K562 (cell line): ENCODE measurements at regions not wholly inside any gene's neighbourhood (a gene's known extent, or its start where the extent isn't known, plus 50 kb on each side); places are given as distances from the start of the nearest gene placed in this dataset.

Experiments used
- EHMT2 ChIP-seq: fragments of 450-650 bp; IDR thresholded peaks from 2 replicates; pipeline ENCODE4 v1.6.1; 2018; ENCODE audit warnings: antibody characterized with exemption
- GATAD2B ChIP-seq: fragments of 450-650 bp; IDR thresholded peaks from 2 replicates; pipeline ENCODE4 v1.6.1; 2017; ENCODE audit warnings: mild to moderate bottlenecking, borderline replicate concordance
- HNRNPK ChIP-seq: fragments of 200-400 bp; formaldehyde crosslinking; IDR thresholded peaks from one replicate; pipeline ENCODE4 v1.6.1; 2018; ENCODE audit warnings: mild to moderate bottlenecking, low read depth, low read length; ENCODE audit not compliant: poor library complexity, severe bottlenecking
- JUNB ChIP-seq: fragments of 450-650 bp; formaldehyde crosslinking; conservative IDR thresholded peaks from 2 replicates; pipeline ENCODE4 v1.4.0; 2020; ENCODE audit warnings: mild to moderate bottlenecking
- KAT7 ChIP-seq: sonication (generic); formaldehyde crosslinking; IDR thresholded peaks from 2 replicates; pipeline ENCODE4 v1.8.0; 2022; ENCODE audit warnings: missing genetic modification reagents, mild to moderate bottlenecking, borderline replicate concordance
- POLR2AphosphoS5 ChIP-seq: IDR thresholded peaks from 2 replicates; pipeline ENCODE4 v1.6.1; 2011; ENCODE audit warnings: mild to moderate bottlenecking, low read depth, low read length, moderate library complexity; ENCODE audit not compliant: control insufficient read depth, insufficient read depth
- ZFP36 ChIP-seq: fragments of 150-350 bp; IDR thresholded peaks from 2 replicates; pipeline ENCODE4 v1.6.1; 2018; ENCODE audit warnings: low read length, low read depth; ENCODE audit not compliant: partially characterized antibody
- ZNF274 ChIP-seq: IDR thresholded peaks from 2 replicates; pipeline ENCODE4 v1.6.1; 2011; ENCODE audit warnings: low read depth, mild to moderate bottlenecking, low read length, moderate library complexity, borderline replicate concordance
- TF ChIP-seq, protein P1 (sequence below), 2 experiments: fragments of 450-650 bp; formaldehyde crosslinking in 1 of 2; IDR thresholded peaks; 2 replicates each; pipeline versions ENCODE4 v1.4.0 to v1.6.1; 2014 to 2020; ENCODE audit warnings: mild to moderate bottlenecking in 2 of 2, borderline replicate concordance in 1 of 2, low read depth in 1 of 2
- TF ChIP-seq, protein P2 (sequence below): sonication (generic); formaldehyde crosslinking; IDR thresholded peaks from 2 replicates; pipeline ENCODE4 v1.8.1; 2022; ENCODE audit warnings: missing genetic modification reagents
- TF ChIP-seq, protein P3 (sequence below): fragments of 450-650 bp; formaldehyde crosslinking; IDR thresholded peaks from 2 replicates; pipeline ENCODE4 v1.4.0; 2022; ENCODE audit warnings: missing genetic modification characterization
- TF ChIP-seq, protein P4 (sequence below): sonication (generic); formaldehyde crosslinking; IDR thresholded peaks from 2 replicates; pipeline ENCODE4 v1.5.0; 2020; ENCODE audit warnings: missing genetic modification reagents
- TF ChIP-seq, protein P5 (sequence below), 3 experiments: IDR thresholded peaks in 2 of 3; conservative IDR thresholded peaks in 1 of 3; 2 replicates each; pipeline ENCODE4 v1.5.1; 2011 to 2012; ENCODE audit warnings: low read length in 3 of 3, mild to moderate bottlenecking in 3 of 3, control low read depth in 2 of 3, improper control_type of control experiment in 1 of 3, inconsistent platforms in 1 of 3, low read depth in 1 of 3, mixed read lengths in 1 of 3, moderate library complexity in 1 of 3; ENCODE audit not compliant: insufficient read depth in 2 of 3

DNA sequence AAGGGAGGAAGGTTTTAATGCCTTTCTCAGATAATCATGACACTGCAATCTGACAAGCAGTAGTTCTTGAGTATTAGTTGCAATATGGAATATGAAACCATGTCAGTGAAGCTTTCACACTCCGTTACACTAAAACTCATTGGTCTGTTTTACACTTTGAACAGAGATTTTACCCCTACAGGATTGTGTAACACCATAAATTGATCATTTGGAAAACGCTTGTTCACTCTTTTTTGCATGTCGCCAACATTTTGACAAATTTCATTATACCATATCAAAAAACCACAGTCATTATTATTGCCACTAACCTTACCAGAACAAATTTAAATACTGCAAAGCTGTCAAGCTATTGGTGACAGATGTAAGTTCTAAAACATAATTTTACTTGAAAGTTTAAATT is 404.8 kb upstream of the THBS1 start:
- TF ChIP-seq ZNF274 (no peak), POLR2AphosphoS5 (no peak), EHMT2 (no peak), KAT7 (no peak), GATAD2B (no peak), HNRNPK (no peak), JUNB (CRISPR knock-in tag) (no peak), ZFP36 (no peak)
- TF ChIP-seq, protein P1, sequence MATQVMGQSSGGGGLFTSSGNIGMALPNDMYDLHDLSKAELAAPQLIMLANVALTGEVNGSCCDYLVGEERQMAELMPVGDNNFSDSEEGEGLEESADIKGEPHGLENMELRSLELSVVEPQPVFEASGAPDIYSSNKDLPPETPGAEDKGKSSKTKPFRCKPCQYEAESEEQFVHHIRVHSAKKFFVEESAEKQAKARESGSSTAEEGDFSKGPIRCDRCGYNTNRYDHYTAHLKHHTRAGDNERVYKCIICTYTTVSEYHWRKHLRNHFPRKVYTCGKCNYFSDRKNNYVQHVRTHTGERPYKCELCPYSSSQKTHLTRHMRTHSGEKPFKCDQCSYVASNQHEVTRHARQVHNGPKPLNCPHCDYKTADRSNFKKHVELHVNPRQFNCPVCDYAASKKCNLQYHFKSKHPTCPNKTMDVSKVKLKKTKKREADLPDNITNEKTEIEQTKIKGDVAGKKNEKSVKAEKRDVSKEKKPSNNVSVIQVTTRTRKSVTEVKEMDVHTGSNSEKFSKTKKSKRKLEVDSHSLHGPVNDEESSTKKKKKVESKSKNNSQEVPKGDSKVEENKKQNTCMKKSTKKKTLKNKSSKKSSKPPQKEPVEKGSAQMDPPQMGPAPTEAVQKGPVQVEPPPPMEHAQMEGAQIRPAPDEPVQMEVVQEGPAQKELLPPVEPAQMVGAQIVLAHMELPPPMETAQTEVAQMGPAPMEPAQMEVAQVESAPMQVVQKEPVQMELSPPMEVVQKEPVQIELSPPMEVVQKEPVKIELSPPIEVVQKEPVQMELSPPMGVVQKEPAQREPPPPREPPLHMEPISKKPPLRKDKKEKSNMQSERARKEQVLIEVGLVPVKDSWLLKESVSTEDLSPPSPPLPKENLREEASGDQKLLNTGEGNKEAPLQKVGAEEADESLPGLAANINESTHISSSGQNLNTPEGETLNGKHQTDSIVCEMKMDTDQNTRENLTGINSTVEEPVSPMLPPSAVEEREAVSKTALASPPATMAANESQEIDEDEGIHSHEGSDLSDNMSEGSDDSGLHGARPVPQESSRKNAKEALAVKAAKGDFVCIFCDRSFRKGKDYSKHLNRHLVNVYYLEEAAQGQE (IDR thresholded peaks at IDR 0.05; ENCODE audit: borderline replicate concordance), result no peak
- TF ChIP-seq, protein P1 (CRISPR knock-in tag; IDR thresholded peaks at IDR 0.05; ENCODE audit: low read depth), result no peak
- TF ChIP-seq, protein P2, sequence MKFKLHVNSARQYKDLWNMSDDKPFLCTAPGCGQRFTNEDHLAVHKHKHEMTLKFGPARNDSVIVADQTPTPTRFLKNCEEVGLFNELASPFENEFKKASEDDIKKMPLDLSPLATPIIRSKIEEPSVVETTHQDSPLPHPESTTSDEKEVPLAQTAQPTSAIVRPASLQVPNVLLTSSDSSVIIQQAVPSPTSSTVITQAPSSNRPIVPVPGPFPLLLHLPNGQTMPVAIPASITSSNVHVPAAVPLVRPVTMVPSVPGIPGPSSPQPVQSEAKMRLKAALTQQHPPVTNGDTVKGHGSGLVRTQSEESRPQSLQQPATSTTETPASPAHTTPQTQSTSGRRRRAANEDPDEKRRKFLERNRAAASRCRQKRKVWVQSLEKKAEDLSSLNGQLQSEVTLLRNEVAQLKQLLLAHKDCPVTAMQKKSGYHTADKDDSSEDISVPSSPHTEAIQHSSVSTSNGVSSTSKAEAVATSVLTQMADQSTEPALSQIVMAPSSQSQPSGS (CRISPR knock-in tag), result no peak
- TF ChIP-seq, protein P3, sequence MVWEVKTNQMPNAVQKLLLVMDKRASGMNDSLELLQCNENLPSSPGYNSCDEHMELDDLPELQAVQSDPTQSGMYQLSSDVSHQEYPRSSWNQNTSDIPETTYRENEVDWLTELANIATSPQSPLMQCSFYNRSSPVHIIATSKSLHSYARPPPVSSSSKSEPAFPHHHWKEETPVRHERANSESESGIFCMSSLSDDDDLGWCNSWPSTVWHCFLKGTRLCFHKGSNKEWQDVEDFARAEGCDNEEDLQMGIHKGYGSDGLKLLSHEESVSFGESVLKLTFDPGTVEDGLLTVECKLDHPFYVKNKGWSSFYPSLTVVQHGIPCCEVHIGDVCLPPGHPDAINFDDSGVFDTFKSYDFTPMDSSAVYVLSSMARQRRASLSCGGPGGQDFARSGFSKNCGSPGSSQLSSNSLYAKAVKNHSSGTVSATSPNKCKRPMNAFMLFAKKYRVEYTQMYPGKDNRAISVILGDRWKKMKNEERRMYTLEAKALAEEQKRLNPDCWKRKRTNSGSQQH (CRISPR knock-in tag), result no peak
- TF ChIP-seq, protein P4, sequence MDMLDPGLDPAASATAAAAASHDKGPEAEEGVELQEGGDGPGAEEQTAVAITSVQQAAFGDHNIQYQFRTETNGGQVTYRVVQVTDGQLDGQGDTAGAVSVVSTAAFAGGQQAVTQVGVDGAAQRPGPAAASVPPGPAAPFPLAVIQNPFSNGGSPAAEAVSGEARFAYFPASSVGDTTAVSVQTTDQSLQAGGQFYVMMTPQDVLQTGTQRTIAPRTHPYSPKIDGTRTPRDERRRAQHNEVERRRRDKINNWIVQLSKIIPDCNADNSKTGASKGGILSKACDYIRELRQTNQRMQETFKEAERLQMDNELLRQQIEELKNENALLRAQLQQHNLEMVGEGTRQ (CRISPR knock-in tag), result no peak
- TF ChIP-seq, protein P5, sequence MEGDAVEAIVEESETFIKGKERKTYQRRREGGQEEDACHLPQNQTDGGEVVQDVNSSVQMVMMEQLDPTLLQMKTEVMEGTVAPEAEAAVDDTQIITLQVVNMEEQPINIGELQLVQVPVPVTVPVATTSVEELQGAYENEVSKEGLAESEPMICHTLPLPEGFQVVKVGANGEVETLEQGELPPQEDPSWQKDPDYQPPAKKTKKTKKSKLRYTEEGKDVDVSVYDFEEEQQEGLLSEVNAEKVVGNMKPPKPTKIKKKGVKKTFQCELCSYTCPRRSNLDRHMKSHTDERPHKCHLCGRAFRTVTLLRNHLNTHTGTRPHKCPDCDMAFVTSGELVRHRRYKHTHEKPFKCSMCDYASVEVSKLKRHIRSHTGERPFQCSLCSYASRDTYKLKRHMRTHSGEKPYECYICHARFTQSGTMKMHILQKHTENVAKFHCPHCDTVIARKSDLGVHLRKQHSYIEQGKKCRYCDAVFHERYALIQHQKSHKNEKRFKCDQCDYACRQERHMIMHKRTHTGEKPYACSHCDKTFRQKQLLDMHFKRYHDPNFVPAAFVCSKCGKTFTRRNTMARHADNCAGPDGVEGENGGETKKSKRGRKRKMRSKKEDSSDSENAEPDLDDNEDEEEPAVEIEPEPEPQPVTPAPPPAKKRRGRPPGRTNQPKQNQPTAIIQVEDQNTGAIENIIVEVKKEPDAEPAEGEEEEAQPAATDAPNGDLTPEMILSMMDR (IDR thresholded peaks at IDR 0.05 in 2 of 3, conservative IDR thresholded peaks at IDR 0.05 in 1 of 3; ENCODE audit: insufficient read depth in 2 of 3, low read depth in 1 of 3, low read length in 3 of 3), result no peak
